Effector memory CD8-positive, alpha-beta T cell (primary cell): ENCODE measurements at regions not wholly inside any gene's neighbourhood (a gene's known extent, or its start where the extent isn't known, plus 50 kb on each side); places are given as distances from the start of the nearest gene placed in this dataset.
"Not testable (repeated sequence)": the region's sequence is repeated elsewhere in the genome, so short reads cannot be mapped to it uniquely, and the experiment has no call there.

Experiments used
- ATAC-seq: fragments of 150-1000 bp; cut with Tn5 transposase; replicated peaks from 2 replicates; pipeline ENCODE4 v1.10.0; 2021; ENCODE audit warnings: mild to moderate bottlenecking, moderate library complexity
- DNase-seq, 3 experiments: peaks; one replicate each; pipeline ENCODE4 v3.0.0; 2021
- H3K27ac Mint-ChIP-seq, 2 donors: one replicate each; pipeline ENCODE4 v1.8.0; 2022; ENCODE audit warnings: mild to moderate bottlenecking in 2 of 2, mixed read lengths in 2 of 2, moderate library complexity in 2 of 2
- H3K27me3 Mint-ChIP-seq, 2 donors: one replicate each; pipeline ENCODE4 v1.8.0; 2022; ENCODE audit warnings: mixed read lengths in 2 of 2
- H3K36me3 Mint-ChIP-seq: one replicate; pipeline ENCODE4 v1.8.0; 2022; ENCODE audit warnings: mild to moderate bottlenecking, moderate library complexity, mixed read lengths; ENCODE audit not compliant: insufficient read depth
- H3K4me1 Mint-ChIP-seq, 2 donors: one replicate each; pipeline ENCODE4 v1.8.0; 2022; ENCODE audit warnings: low read depth in 2 of 2, mixed read lengths in 2 of 2
- H3K4me3 Mint-ChIP-seq, 2 donors: one replicate each; pipeline ENCODE4 v1.8.0; 2022; ENCODE audit warnings: mild to moderate bottlenecking in 2 of 2, mixed read lengths in 2 of 2, moderate library complexity in 2 of 2
- H3K9me3 Mint-ChIP-seq, 2 donors: one replicate each; pipeline ENCODE4 v1.8.0; 2022; ENCODE audit warnings: mixed read lengths in 2 of 2

DNA sequence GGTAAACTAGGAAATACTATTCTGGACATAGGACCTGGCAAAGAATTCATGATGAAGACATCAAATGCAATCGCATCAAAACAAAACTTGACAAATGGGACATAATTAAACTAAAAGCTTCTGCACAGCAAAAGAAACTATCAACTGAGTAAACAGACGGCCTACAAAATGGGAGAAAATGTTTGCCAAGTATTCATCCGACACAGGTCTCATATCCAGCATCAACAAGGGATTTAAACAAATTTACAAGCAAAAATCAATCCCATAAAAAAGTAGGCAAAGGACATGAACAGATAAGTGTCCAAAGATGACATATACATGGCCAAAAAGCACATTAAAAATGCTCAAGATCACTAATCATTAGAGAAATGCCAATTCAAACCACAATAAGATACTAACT, 1088.9 kb downstream of the NAALADL2 start:
- Mint-ChIP-seq H3K4me1 (no peaks in the 10 kb centered on the region), H3K27me3 (no peaks in the 10 kb centered on the region), H3K4me3 (no peak overlapping the region), H3K9me3 (peaks cover 15 to 17% of the 10 kb centered on the region in 2 donors), H3K27ac (no peak overlapping the region), H3K36me3 (no peaks in the 10 kb centered on the region)
- ATAC-seq (no peak), DNase-seq (no peak)

DNA sequence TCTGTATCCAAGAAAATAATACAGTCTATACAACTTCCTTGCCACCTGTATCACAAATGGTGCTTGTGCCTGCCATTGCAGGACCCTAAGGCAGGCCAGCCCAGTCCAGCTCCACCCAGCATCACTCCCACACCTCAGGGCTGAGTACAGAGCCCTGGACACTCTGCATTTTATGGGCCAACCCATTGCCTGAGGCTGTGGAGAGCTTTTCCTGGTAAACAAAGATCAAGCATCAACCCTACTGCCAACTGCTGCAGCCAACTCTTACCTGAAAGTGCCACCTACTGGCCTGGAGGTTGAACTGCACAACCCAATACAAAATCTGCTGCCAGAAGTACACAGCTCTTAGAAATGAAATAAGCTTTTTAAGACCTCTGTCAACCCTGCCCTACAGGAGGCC, 1082.2 kb downstream of the NAALADL2 start:
- no peak for DNase-seq
- no peaks in the 10 kb centered on the region for H3K4me1 Mint-ChIP-seq
- no peak for ATAC-seq
- H3K9me3 Mint-ChIP-seq = peaks cover 15 to 29% of the 10 kb centered on the region in 2 donors
- H3K4me3 Mint-ChIP-seq = no peak overlapping the region
- H3K36me3 Mint-ChIP-seq = no peaks in the 10 kb centered on the region
- no peaks in the 10 kb centered on the region for H3K27me3 Mint-ChIP-seq
- H3K27ac Mint-ChIP-seq = no peak overlapping the region

DNA sequence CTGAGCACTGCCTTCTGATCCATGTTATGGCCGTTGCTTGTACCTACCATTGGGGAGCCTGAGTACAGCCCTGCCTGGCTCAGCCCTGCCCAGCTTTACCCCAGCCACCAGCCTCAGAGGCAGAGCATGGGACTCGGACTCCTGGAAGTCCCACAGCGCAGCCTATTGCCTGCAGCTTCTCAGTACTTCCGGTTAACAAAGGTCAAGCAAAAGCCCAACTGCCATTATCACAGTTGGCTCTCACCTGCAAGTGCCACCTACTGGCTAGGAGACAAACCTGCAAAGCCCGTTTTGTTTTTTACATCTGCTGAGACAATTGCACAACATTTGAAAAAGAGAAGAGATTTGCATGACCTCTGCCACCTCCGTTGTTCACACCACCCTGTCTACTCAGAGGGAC, 1081.7 kb downstream of the NAALADL2 start:
- H3K4me3 Mint-ChIP-seq = no peak overlapping the region
- H3K36me3 Mint-ChIP-seq = no peaks in the 10 kb centered on the region
- no peak overlapping the region for H3K27ac Mint-ChIP-seq
- DNase-seq (no peak), ATAC-seq (no peak)
- H3K9me3 Mint-ChIP-seq = peaks cover 14 to 26% of the 10 kb centered on the region in 2 donors
- no peaks in the 10 kb centered on the region for H3K27me3 Mint-ChIP-seq
- H3K4me1 Mint-ChIP-seq = no peaks in the 10 kb centered on the region

DNA sequence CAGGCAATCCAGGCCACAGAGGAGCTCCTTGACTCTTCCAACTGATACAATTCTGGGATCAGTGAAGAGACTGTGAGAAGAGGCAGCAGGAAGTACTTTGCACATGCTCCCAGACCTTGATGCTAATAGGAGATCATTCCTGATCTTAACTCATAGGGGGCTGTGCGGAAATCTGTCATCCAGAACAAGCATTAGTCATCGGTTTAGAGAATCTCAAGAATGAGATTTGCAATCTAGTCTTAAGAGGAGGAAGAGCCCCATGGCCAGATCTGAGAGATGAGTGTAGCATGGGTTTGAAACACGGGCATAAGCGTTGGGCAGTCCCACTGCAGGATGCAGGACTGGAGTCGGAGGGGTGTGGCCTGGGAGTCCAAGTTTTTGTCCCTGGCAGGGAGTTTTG, 1081.1 kb downstream of the NAALADL2 start:
- H3K4me3 Mint-ChIP-seq = no peak overlapping the region
- no peaks in the 10 kb centered on the region for H3K27me3 Mint-ChIP-seq
- ATAC-seq (no peak), DNase-seq (no peak)
- H3K36me3 Mint-ChIP-seq = no peaks in the 10 kb centered on the region
- no peak overlapping the region for H3K27ac Mint-ChIP-seq
- H3K4me1 Mint-ChIP-seq = no peaks in the 10 kb centered on the region
- H3K9me3 Mint-ChIP-seq = peaks cover 14 to 26% of the 10 kb centered on the region in 2 donors

DNA sequence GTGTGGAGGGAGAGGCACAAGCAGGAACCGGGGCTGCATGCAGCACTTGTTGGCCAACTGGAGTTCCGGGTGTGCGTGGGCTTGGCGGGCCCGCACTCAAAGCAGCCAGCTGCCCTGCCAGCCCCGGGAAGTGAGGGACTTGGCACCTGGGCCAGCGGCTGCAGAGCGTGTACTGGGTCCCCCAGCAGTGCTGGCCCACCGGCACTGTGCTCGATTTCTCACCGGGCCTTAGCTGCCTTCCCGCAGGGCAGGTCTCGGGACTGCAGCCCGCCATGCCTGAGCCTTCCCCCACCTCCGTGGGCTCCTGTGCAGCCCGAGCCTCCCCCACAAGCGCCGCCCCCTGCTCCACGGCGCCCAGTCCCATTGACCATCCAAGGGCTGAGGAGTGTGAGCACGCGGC, 1078.2 kb downstream of the NAALADL2 start:
- not testable (repeated sequence) for H3K27me3 Mint-ChIP-seq, ATAC-seq, H3K4me1 Mint-ChIP-seq, DNase-seq, H3K36me3 Mint-ChIP-seq, H3K27ac Mint-ChIP-seq, H3K4me3 Mint-ChIP-seq
- H3K9me3 Mint-ChIP-seq = peaks cover 12 to 29% of the 10 kb centered on the region in 2 donors

DNA sequence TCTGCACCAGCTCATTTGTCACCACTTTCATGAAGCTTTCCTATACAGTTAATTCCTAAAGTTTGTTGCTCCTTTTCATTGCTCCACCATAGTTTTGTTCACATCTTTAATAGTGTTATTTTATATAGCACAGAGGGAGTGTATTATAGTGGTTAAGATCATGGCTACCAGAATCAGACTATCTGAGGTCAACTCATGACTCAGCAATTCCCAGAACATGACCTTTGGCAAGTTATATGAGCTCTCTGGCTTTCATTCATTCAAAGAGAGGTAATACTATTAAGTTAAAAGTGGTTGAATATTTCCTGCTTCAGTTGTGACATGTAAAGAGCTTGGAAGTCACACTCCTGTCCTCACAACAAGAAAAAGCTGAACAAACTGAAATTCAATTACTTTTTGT, 1073.5 kb downstream of the NAALADL2 start:
- Mint-ChIP-seq H3K27me3 (no peaks in the 10 kb centered on the region), H3K4me3 (no peak overlapping the region), H3K27ac (no peak overlapping the region), H3K36me3 (no peaks in the 10 kb centered on the region), H3K4me1 (no peaks in the 10 kb centered on the region), H3K9me3 (peaks cover 12 to 19% of the 10 kb centered on the region in 2 donors)
- DNase-seq (no peak), ATAC-seq (no peak)

DNA sequence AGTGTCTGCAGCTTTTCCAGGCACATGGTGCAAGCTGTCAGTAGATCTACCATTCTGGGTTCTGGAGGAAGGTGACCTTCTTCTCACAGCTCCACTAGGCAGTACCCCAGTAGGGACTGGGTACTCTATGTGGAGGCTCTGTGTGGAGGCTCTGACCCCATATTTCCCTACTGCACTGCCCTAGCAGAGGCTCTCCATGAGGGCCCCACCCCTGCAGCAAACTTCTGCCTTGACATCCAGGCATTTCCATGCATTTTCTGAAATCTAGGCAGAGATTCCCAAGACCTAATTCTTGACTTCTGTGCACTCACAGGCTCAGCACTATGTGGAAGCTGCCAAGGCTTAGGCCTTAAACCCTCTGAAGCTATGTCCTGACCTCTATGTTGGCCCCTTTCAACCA, 1060.0 kb downstream of the NAALADL2 start:
- DNase-seq = no peak
- Mint-ChIP-seq H3K36me3 (no peaks in the 10 kb centered on the region), H3K4me1 (no peaks in the 10 kb centered on the region), H3K27me3 (no peaks in the 10 kb centered on the region), H3K27ac (no peak overlapping the region), H3K4me3 (no peak overlapping the region), H3K9me3 (peaks cover 0 to 11% of the 10 kb centered on the region in 2 donors)
- no peak for ATAC-seq

DNA sequence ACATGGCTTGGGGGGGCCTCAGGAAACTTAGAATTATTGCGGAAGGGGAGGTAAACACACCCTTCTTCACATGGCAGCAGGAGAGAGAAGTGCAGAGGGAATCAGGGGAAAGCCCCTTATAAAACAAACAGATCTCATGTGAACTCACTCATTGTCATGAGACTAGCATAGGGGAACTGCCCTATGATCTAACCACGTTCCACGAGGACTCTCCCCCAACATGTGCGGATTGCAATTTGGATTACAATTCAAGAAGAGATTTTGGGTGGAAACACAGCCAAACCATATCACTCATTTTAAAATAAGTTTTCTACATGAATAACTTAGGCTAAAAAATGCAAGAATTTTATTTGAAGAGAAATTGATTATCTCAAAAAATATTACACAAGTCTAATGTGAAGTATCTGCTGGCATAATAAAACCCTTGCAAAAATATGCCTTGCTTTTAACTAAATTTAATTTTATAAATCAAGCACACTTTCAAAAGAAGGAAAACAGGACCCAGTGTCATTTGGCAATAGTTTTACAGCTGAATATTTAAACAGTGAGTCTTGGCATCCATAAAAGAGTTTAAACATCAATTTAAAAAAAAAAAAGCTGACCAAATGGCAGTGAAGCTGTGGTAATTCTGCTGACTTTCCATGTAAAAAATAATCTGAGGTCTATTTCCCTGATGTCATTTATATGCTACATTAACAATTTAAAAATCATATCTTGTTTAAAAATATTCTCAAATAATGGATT, 1057.2 kb downstream of the NAALADL2 start:
- Mint-ChIP-seq H3K4me3 (no peak overlapping the region), H3K27ac (no peak overlapping the region), H3K9me3 (peaks cover 0 to 11% of the 10 kb centered on the region in 2 donors), H3K27me3 (no peaks in the 10 kb centered on the region), H3K36me3 (no peaks in the 10 kb centered on the region), H3K4me1 (no peaks in the 10 kb centered on the region)
- DNase-seq (no peak), ATAC-seq (no peak)

DNA sequence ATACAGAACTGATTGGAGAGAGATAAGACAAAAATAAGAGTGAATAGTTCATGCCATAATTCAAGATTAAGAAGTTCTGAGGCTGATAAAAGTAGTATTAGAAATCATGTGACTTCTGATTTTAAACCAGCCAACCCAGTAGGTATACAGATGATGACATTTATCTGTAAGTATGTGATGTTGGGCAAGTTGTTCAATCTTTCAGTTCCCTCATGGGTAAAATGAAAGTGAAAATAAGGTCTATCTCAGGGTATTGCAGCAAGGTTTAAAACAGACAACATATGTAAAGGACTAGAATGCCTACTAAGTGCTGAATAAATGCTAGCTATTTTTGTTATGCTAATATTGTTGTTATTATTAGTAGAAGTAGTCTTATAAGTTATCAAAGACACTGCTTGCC, 1055.7 kb downstream of the NAALADL2 start:
- DNase-seq (no peak), ATAC-seq (no peak)
- Mint-ChIP-seq H3K9me3 (peaks cover 0 to 6% of the 10 kb centered on the region in 2 donors), H3K27ac (no peak overlapping the region), H3K36me3 (no peaks in the 10 kb centered on the region), H3K4me3 (no peak overlapping the region), H3K4me1 (no peaks in the 10 kb centered on the region), H3K27me3 (no peaks in the 10 kb centered on the region)

DNA sequence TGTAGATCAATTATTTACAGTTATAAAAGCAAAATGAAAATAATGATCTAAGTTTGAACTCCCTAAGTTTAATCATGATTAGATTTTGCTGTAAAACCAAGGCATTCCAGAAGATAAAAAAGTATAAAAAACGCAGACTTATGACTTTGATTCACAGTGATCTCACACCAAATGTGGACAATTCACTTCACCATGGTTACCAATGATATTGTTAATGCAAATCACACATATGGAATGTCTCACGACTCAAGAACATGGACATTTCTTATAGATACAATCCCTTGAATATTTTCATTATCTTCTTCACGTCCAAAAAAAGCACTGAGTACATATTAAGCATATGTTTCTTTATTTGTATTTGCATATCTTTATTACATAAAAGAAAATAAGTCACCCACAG, 1054.2 kb downstream of the NAALADL2 start:
- peaks cover 0 to 3% of the 10 kb centered on the region in 2 donors for H3K9me3 Mint-ChIP-seq
- no peak overlapping the region for H3K4me3 Mint-ChIP-seq
- ATAC-seq (no peak), DNase-seq (no peak)
- H3K27me3 Mint-ChIP-seq = no peaks in the 10 kb centered on the region
- H3K36me3 Mint-ChIP-seq = no peaks in the 10 kb centered on the region
- H3K4me1 Mint-ChIP-seq = no peaks in the 10 kb centered on the region
- H3K27ac Mint-ChIP-seq = no peak overlapping the region

DNA sequence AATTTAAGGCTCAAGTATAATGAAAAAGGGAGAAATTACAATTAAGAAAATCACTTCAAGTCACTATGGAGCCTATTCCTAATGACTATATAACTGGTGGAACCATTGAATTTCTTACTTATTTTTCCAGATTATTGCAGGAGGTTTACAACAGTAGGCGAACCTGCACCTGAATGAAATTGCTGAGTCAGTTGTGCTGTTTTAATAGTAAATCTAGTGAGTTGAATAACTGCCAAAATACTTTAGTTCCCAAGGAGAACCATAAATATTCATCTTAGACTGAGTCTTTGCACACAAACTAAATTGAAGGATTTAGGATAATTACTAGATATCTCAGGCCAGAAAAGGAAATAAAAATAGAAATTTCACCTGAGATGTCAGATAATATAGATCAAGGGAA, 1052.8 kb downstream of the NAALADL2 start:
- no peaks in the 10 kb centered on the region for H3K36me3 Mint-ChIP-seq
- H3K9me3 Mint-ChIP-seq = peaks cover 0 to 3% of the 10 kb centered on the region in 2 donors
- DNase-seq (no peak), ATAC-seq (no peak)
- no peak overlapping the region for H3K27ac Mint-ChIP-seq
- no peaks in the 10 kb centered on the region for H3K27me3 Mint-ChIP-seq
- H3K4me3 Mint-ChIP-seq = no peak overlapping the region
- no peaks in the 10 kb centered on the region for H3K4me1 Mint-ChIP-seq

DNA sequence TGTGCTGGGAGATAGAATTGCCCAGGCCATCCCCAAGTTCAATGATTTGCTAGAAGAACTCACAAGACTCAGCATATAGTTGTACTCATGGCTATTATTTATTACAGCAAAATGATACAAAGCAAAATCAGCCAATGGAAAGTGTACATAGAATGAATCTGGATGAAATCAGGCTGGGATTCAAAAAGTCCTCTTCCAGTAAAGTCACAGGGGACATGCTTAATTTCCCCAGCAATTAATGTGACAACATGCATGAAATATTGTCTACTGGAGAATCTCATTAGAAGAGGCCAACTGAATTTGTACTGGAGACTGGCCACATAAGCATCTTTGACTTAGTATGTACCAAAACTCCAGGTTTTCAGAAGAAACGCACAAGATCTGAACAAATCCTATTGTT, 1043.1 kb downstream of the NAALADL2 start:
- Mint-ChIP-seq H3K27me3 (no peaks in the 10 kb centered on the region), H3K9me3 (peaks cover 6 to 18% of the 10 kb centered on the region in 2 donors), H3K4me1 (no peaks in the 10 kb centered on the region), H3K36me3 (no peaks in the 10 kb centered on the region), H3K4me3 (no peak overlapping the region), H3K27ac (no peak overlapping the region)
- DNase-seq (no peak), ATAC-seq (no peak)

DNA sequence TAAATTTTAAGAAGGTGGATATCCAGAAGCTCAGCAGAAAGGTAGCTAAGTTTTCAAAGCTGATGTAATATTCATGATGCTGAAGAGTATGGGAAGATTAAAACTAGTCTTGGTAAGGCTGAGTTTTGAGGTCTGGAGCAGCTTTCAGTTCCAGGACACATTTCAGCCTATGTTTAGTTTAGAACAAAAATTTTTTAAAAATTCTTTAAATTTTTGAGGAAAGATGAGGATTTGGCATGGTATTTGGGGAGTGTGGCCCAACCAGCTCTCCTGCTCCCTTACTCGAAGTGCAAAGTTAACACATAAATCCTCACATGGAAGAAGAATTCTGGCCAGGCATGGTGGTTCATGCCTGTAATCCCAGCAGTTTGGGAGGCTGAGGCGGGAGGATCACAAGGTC, 1039.1 kb downstream of the NAALADL2 start:
- H3K27me3 Mint-ChIP-seq = no peaks in the 10 kb centered on the region
- H3K4me1 Mint-ChIP-seq = no peaks in the 10 kb centered on the region
- no peak overlapping the region for H3K27ac Mint-ChIP-seq
- H3K36me3 Mint-ChIP-seq = no peaks in the 10 kb centered on the region
- no peak overlapping the region for H3K4me3 Mint-ChIP-seq
- DNase-seq (no peak), ATAC-seq (no peak)
- peaks cover under 1 to 12% of the 10 kb centered on the region in 2 donors for H3K9me3 Mint-ChIP-seq

DNA sequence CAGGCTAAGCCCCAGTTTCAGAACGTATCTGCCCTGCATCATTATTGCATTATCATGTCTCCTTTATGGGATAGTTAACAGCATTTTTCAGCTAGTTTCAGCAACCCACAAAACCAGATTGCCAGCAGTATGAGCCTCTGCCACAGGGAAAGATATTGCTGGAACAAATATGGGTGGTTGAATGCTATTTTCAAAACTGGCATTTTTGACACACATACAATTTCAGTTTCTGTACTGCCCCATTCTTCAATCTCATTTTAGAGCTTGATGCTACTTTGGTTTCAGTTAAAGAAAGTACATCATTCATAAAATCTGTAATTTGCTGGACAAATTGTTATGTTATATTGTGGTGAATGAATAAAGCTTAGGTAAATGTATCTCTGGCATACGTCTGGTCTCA, 1037.5 kb downstream of the NAALADL2 start:
- H3K36me3 Mint-ChIP-seq = no peaks in the 10 kb centered on the region
- no peak overlapping the region for H3K4me3 Mint-ChIP-seq
- no peaks in the 10 kb centered on the region for H3K27me3 Mint-ChIP-seq
- DNase-seq = no peak
- no peak overlapping the region for H3K27ac Mint-ChIP-seq
- no peaks in the 10 kb centered on the region for H3K4me1 Mint-ChIP-seq
- no peak for ATAC-seq
- peaks cover 0 to 8% of the 10 kb centered on the region in 2 donors for H3K9me3 Mint-ChIP-seq
